ENCODE measurements at regions not wholly inside any gene's neighbourhood (a gene's known extent, or its start where the extent isn't known, plus 50 kb on each side); places are given as distances from the start of the nearest gene placed in this dataset.

DNA sequence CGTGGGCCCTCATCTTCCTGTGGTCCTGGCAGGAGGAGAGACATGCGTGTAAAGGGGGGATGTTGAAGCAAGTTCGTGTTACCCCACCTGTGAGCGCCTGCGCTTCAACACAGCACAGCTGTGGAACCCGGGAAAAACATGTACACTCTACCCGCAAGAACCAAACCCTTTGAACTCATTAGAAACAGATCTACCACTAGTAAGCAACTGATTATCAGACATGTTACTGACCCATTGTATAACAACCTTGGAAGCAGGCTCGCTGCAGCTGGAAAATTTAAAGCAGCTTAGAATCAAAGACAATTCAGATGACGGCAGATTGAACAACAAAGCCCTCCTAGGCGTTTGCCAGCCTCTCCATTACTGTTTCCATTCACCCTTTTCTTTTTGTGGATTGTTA lies 771.7 kb upstream of the SALL3 start:
- DNase-seq (ENCODE audit: low read depth): no peak

DNA sequence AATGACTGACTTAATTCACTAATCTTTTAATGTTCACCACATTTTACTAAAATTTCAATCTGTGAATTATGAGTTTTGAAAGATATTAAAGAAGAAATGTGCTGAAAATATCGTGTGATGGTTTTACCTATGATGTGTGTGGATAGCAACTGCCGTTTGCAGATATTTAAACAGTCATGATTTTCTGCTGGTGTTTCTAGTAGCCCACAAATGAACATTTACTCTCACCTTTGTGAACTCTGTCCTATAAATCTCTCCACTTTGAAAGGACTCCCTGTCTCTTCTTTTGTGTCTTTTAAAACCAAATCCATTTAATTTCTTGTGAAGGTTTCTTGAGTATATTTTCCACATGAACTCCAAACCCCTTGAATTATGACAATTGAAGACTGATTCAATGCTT lies 771.2 kb upstream of the SALL3 start:
- DNase-seq (ENCODE audit: low read depth): no peak

DNA sequence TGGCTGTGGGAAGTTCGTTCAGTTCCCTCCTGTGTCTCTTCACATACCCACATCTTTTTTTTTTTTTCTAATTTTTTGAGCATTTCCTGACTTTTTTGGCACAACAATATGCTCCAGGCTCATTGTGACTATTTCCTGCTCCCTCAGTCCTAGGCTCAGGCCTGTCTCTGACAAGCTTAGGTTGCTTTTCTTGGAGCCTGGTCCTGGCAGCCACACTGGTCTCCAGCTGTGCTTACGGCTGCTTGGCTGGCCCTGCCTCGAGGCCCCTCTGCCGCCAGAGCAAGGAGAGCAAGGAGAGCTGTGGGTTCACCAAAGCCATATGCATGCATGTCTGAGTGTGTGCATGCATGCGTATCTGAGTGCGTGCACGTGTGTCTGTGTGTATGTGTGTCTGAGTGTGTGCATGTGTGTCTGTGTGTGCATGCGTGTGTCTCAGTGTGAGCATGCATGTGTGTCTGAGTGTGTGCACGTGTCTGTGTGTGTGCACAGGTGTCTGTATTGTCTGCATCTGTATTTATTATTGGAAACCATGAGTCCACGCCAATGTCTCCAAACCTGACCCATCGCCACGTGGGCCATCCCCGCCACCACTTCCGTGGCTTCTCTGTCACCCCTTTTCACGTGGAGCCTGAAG lies 766.1 kb upstream of the SALL3 start:
- no peak for DNase-seq (ENCODE audit: low read depth)

DNA sequence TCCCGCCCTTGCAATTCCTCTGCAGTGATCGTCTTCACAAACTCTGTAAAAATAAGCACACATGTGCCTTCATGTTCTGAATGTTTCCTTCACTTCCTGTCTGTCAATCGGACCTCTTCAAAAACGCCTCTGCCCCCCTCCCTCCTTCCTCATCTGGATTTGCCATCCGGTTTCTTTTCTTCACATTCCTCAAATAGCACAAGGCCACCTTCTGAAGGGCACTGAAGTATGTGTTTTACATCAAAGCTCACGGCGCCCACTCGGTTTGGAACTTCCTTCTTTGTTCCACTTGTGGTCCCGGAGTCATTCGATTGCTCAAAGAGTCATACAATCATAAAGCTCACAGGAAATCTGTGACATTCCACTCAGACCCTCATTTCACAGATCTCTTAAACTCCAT lies 758.1 kb upstream of the SALL3 start:
- no peak for DNase-seq (ENCODE audit: low read depth)

DNA sequence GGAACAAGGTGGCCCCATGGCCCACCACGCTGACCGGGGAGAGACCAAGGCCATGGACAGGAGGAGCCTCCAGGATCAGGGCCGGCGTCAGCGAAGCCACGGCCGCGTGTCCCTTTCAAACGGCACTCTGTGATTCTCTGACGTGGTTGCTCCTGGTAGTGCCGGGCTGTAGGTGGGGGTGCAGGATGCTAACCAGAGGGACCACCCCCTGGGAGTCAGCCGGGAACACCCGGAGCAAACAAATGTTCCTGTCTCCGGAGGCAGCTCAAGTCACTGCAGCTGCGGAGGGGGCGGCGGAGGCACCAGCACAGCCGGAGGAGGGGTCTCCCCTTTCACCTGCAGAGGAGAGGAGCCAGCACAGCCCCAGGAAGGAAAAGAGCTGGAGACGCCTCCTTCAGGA lies 750.6 kb upstream of the SALL3 start:
- no peak for DNase-seq (ENCODE audit: low read depth)

DNA sequence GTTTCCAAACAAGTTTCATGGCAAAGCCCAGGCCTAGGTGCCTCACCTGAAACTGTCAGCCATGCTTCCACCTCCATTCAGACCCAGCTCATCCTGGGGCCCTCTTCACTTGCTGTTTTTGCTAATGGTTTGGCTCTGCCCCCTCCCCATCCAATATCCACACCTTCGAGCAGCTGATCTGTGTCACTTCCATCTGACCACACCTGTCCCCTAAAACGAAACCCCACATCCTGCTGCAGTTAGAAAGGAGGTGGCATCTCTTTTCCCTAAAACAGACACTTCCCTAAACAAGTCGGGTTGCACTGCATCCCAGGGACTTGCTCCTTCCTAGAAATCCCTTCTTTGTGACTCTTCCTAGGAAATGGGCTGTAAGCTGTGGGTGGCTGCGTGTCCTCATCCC lies 748.7 kb upstream of the SALL3 start:
- DNase-seq (ENCODE audit: low read depth): no peak

DNA sequence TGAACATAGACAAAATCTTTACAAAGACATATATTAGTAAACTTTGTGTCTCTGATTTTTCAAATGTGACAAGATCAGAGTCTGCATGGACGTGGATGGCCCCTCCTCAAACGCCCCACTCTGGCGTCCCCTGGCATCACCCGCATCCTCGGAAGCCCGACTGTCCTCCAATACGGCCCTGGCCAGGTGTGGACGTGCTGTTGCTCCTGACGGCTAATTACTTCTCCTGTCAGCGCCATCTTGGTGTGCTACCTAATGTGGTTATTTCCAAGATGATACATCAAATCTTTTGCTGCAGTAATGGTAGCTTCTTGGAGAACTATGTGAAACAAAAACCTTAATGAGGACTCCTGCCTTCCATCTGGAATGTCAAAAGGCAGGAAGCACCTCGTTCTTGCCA lies 747.4 kb upstream of the SALL3 start:
- DNase-seq (ENCODE audit: low read depth): no peak

DNA sequence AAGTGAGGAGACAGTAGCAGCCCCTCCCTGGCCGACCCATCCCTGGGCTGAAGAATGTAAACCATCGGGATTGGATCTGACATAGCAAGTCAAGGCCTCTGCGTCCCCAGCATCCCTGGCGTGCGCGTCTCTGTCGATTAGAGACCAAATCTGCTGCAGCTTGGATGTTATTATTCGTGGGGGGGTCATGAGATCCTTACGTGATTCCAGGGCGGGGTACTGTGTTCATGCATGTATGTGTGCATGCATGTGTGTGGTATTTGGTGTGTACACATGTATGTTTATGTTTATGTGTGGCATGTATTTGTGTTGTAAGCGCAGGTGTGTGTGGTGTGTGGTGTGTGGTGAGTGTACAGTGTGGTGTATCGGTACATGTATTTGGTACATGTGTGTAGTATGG lies 741.8 kb upstream of the SALL3 start:
- no peak for DNase-seq (ENCODE audit: low read depth)

DNA sequence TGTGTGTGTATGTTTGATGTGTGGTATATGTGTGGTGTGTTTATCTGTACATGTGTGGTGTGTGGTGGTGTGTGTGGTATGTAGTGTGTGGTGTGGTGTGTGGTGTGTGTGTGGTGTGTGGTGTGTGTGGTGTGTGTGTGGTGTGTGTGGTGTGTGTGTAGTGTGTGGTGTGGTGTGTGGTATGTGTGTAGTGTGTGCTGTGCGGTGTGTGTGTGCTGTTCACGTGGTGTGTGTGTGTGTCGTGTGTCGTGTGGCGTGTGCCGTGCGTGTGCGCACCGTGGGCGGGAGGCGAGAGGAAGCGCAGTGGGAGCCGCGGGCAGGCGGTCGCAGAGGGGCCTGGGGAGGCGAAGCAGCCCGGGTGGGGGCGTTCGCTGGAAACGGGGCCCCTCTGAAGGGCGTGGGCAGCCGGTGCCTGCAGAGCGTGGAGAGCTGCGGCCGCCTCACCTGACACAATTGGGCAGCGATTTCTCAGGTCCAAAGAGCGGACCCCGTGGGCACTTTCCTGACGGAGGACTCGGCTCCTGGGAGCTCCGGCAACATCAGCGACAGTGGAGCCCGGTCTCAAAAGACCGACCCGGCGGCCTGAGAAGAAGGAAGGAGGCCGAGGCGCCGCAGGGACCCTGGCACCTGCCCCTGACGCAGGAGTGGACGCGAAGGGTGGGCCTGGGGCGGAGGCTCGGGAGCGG lies 741.1 kb upstream of the SALL3 start:
- no peak for DNase-seq (ENCODE audit: low read depth)

DNA sequence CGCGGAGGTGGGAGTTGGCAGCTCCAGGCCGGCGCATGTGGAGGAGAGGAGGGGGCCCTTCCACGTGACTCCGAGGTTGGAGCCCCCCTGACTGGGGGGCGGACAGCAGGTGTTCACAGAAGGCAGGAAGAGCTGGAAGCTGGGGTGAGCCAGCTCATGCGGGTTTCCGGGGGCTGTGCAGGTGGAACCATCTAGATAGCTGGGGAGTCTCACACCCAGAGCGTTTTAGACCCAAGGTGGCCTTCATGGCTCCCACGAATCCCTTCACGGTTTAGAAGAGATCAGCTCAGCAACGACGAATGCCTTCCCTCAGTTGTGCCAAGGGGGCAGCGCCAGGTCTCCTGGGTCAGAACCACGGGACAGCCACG lies 740.5 kb upstream of the SALL3 start:
- no peak for DNase-seq (ENCODE audit: low read depth)

DNA sequence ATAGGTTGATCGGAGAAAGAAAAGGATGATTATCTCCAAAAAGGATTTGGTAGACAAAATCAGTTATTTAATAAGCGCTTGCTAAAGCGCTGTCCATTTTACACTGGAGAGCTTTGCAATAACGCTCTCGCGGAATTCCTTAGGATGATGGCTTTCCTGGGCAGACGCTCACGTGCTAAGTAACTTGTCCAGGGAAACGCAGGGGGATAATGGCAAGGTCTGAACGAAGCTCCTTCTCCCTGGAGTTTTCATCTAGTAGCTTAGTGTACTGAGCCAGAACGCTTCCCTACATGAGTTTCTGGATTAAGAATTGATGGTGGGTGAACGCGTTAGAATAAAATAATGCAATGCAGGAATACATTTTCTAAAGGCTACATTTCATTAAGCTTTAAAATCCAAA lies 739.5 kb upstream of the SALL3 start:
- no peak for DNase-seq (ENCODE audit: low read depth)

DNA sequence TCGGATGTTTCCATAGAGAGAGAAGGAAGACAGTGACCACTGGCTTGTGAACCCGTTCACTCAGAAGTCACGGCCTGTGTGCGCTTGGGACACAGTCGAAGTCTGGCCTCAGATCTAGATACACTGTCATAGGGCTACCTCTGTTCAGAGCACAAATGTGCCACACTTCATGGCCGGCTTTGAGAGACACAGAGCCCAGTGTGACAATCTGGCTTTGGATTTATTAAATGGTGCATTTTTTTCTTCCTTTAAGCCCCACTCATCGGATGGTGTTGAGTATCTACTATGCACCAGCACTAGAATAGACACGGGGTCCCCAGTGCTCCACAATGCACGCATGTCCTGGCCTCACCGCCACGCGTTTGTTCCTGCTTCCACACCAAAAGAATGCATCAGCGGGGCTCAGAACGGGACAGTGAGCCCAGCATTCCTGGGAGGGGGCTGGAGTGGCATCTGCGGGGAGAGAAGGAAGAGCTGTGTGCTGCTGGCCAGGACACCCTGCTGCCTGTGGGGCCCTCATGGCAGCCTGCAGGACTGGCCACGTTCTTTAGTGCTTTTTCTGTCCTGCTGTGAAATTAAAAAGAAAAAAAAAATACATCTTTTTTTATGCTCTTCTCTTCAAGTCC lies 738.9 kb upstream of the SALL3 start:
- no peak for DNase-seq (ENCODE audit: low read depth)

DNA sequence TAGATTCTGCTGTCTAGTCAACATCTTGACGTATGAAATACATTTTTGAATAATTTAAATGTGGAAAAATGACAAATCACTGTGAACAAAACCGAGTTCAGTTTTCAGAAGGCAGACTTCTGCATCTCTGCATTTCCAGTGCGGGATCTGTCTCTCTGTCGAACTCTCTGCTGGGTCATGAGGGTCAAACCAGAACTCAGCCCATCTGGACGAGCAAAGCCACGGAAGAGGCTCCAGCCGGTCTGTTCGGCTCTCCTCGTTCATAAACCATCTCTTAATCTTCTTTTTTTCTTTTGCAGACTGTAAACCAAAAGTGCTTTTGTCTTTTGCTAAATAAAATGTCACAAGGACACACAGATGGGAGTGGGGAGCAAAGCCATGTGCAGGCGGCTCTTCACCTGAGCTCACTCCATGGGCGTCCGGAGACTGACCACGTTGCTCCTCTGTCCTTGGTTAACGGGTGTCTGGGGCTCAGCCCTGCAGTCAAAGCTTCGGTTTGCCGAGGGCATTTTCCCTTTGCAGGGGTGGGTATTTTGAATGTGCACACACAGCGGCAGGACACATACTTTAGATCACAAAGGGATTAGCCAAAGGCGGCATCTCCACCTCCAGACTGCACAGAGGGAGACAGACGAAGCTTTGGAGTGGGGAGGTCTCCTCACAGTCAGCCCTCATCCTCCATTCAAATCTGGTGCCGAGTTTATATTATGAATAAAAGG lies 737.9 kb upstream of the SALL3 start:
- no peak for DNase-seq (ENCODE audit: low read depth)

DNA sequence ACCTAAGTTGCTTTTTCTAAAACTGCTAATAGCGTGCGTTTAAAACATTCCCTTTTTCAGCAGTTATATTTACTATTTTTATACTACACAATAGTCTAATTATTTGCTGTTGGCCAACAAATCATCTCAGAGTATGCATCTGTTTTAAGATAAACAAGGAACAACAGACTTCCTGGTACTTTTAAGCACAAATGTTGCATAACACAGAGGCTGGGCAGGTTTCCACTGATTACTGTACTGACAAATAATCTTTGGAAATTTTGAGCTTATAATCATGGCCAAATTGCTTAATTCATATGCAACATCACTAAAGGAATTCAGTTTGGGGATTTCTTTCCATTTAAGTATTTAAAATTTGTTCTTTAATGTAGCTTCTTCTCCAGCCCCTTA lies 737.4 kb upstream of the SALL3 start:
- no peak for DNase-seq (ENCODE audit: low read depth)

DNA sequence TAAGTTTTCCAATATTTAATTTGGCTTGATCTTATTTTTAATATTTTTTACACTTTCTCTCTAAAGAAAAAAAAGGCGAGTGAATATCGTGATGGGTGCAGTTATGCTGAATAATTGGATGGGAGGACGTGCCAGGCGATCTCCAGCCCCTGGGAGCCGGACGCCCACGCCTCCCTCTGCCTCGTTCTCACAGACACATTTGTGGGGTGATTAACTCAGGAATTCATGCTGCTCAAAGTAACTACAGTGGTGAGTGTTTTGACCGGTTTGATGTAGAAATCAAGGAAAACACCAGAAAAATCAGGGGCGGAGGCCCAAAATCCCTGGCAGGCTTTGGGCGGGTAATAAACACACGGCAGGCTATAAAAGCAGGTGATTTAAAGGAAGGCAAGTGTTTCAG lies 736.8 kb upstream of the SALL3 start:
- peak; percentile 19 for DNase-seq (ENCODE audit: low read depth)

DNA sequence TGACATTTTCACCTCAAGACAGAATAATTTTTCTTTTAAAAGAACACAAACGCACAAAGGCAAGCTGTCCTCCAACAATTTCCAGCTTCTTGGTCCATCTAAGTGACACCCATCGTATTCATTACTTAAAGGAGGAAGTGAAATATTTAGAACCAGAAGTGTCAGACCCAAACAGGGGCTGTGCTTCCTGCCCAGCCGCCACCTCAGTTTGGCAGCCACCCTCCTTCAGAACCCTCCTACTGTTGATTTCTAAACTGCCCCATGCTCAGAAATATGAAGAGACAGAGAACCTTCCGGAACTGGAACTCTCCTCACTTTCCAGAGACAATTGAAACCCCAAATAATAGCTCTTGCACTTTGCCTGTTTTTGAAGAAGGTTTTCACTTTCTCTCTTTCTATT lies 734.8 kb upstream of the SALL3 start:
- no peak for DNase-seq (ENCODE audit: low read depth)

DNA sequence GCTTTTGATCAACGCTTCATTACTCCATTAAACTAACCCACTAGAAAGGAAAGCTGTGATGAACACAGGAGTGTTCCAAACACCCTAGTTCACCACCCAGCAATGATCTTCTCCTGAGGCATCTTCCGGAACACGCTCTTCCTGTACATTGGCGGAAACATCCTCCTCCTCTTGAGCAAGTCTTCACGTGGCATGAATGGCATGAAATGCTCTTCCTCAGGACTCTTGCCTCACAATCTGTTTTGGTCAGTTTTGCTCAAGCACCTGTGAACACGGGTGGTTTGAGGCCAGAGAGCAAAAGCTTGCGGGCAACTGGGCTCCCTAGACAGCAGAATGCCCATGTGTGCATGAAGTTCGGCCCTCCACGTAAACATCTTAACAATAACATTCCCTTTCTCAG lies 734.2 kb upstream of the SALL3 start:
- DNase-seq (ENCODE audit: low read depth): no peak

DNA sequence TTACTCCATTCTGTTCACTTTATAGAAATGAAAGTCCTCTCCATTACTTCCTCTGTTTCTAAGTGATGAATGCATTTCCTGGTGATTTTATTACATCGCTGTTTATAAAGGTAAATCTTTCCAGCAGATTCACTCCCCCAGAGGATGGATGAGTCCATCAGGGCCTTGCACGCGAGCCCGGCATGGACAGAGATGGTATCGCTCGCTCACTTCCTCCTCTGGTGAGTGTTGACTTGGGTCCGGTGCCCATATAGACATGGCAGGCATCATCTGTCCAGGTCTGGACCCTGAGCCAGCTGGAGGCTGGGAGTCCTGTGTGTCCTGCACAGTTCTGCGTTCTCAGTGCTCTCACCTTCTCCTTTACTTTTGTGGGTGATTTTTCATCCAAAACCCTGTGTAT lies 733.6 kb upstream of the SALL3 start:
- no peak for DNase-seq (ENCODE audit: low read depth)

DNA sequence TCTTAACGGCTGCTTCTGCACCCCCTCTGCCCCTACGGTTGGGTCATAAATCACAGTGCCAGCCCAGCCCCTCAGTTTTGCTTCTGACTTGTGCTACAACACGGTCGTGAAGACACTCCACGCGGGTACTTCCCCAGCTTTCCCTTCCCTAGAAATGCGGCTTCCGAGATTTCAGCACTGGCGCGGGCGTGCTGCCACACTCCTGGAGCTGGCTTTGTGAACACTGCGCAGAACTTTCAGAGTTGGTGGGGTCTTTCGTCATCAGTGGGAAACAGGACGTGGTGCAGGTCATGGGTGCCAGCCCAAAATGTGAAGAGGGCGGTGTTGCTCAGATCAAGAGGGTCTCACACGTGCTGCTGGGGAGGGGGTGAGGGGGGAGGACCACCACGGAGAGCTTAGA lies 733.0 kb upstream of the SALL3 start:
- DNase-seq (ENCODE audit: low read depth): no peak

DNA sequence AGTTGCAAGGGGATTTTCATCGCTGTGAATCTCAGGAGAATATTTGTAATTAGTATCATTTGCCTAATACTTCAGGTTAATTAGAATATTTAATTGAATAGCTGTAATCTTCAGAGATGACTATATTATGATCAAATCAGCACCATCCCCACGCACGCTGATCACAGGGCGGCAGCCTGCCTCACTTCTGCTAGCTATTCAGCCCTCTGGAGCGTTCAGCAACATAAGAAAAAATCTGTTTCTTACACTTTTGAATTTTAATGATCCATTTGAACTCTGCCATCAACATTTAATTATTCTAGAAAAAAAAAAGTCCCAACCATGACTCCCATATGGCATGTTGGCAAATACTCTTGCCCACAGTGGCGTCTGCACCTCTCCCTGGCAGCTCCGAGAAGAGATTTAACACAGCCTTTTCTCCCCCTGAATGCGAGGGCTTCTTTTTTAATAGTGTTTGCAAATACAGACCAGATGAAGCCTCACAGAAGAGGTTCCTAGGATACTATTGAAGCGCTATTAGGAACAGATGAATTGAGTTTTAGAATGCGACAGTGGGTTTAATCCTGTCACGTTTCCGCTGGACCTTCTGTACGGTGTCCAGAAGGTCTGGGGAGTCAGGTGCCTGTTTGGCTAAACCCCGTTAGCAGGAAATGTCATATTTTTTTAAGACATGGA lies 731.9 kb upstream of the SALL3 start:
- no peak for DNase-seq (ENCODE audit: low read depth)

DNA sequence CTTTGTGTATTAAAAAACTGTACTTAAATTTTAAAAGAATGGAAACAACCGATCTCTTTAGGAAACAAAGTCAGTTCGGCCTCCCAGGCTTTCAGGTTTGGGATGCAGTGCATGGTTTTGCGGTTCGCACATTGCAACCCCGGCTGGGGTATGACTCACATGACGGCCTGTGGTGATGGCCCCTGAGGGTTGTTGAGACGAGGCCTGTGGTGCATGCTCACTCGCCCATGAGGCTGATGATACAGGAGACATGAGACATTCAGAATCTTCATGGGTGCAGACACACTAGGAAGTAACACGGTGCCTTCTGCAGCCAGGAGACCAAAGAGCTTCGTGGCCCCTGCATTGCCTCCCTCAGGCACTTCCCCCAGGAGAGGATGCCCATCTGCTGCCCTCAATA lies 724.6 kb upstream of the SALL3 start:
- no peak for DNase-seq (ENCODE audit: low read depth)

DNA sequence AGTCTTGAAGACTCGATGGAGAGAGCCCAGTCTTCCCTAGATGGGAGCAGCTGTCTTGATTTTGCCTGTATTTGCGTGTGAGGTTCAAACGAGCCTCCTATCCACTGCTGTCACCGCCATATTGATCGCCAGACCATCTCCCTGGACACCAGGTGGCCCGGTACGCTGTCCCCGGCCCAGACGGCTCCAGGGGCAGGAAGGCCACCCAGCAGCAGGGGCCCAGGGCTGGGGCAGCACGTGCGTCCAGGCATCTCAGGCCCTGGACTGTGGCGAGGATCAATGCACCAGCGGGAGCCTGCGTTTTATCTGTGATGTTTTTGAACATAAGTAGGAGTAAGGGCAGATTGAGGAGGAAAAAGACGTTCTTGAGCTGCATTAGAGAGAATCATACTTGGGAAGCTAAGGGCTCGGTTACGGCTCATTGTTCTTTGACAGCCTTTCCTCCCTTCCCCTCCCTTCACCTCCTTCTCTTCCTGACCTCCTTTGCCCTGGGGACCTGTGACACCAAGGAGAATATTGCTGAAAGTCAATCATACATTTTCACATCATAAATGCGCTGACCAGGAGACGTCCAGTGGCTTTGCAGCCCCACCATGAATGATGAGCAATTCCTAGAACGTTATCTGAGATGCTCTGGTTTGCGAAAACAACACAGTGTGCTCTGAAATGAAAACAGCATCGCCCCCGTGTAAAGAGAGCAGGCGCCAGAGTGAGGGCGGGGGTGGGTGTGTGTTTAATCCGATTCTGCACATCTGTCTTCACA lies 711.2 kb upstream of the SALL3 start:
- no peak for DNase-seq (ENCODE audit: low read depth)

All from renal cortical epithelial cell (primary cell).